ENCODE measurements at regions not wholly inside any gene's neighbourhood (a gene's known extent, or its start where the extent isn't known, plus 50 kb on each side); places are given as distances from the start of the nearest gene placed in this dataset.

DNA sequence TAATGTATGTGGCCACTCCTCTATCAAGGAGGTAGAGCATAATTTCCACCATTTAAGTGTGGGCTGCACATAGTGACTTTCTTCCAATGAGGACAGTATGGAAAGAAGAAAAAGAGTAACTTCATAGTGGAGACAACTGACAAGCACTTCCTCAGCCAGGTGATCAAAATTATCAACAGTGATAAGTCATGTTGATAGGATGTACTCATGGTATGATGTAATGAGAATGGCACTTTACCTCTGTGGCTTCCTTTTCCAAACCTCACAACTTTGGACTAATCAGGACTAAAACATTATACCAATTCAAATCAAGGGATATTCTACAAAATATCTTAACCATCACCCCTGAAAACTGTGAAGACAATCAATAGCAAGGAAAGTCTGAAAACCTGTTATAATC, 302.3 kb upstream of the CITED2 start:
- DNase-seq (ENCODE audit: low spot score): no peak

DNA sequence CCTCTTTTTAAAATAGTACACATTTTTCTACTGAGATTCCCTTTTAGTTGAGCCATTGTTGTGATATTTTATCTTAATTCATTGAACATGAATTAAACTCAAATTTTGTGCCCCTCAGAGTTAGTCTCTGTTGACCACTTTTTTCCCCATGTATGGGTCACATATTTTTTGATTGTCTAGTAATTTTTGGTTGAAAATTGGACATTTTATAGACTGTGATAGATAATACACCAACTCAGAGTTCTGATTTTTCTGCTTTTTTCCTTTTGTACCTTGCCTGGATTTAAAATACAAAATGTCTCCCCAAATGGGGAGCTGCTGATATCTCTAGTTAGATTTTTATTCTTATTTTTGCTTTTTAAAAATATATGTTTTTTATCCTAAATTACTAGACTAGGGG, 291.8 kb upstream of the CITED2 start:
- DNase-seq (ENCODE audit: low spot score): no peak

DNA sequence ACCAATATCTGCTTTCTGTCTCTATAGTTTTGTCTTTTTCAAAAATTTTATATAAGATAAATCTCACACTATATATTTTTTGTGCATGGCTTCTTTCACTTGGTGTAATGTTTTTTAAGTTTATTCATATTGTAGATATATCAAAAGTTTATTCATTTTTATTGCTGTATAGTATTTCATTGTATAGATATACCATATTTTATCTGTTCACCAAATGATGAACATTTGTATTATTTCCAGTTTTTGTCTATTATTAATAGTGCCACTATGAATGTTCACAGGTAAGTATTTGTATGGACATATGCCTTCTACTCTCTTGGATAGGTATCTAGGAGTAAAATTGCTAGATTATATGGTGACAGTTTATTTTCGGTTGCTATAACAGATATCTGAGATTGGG, 289.5 kb upstream of the CITED2 start:
- no peak for DNase-seq (ENCODE audit: low spot score)

DNA sequence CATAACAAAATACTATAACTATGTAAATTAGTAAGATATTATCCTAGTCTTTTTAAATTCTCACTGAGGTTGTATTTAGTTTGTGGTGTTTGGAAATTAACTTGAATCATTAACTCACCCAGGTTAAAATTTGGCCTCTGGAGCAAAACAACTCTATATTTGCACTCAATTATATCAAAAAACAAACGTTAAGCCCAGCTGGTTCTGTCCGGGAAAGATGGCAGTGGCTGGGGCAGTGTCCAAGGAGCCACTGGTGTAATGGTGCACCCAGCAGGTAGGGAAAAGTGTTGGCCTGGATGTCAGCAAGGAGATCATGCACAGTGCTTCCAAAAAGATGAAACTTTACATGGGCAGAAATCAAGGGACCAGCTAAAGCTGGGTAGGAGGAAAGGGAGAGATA, 285.3 kb upstream of the CITED2 start:
- DNase-seq (ENCODE audit: low spot score): no peak

DNA sequence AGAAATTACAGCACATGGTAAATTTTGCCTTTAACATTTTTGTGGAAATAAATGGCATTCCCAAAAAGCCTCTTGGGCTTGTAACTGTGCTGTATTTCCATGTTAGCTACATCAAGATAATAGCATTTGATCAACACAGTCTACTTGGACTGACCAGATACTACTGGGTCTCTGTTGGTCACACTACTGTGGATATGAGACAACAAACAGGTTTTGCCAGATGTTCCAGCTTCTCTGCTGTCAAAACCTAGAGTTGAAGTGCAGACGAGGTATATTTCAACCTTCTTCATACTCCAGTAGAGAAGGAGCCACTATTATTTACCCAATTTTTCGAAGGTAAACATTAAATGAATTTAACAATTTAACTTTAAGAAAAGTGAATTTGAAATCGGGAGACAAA, 284.7 kb upstream of the CITED2 start:
- DNase-seq (ENCODE audit: low spot score): no peak

DNA sequence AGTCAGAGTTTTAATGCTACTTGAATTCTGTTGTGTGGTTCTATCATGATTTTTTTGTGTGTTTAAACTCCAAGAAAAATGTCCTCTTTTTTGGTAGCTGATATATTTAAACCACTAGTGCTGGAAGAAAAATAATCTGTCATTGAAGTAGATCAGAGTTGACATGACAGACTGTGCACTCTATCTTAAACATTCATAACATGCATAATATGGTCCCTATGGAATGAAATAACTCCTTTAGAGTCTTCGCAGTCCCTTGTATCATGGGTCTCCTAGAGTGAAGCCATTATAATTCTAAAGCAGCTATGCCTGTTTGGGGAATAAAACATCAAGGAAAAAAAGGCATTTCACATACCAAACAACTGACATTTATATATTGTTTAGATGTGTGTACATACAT, 282.7 kb upstream of the CITED2 start:
- DNase-seq (ENCODE audit: low spot score): no peak

DNA sequence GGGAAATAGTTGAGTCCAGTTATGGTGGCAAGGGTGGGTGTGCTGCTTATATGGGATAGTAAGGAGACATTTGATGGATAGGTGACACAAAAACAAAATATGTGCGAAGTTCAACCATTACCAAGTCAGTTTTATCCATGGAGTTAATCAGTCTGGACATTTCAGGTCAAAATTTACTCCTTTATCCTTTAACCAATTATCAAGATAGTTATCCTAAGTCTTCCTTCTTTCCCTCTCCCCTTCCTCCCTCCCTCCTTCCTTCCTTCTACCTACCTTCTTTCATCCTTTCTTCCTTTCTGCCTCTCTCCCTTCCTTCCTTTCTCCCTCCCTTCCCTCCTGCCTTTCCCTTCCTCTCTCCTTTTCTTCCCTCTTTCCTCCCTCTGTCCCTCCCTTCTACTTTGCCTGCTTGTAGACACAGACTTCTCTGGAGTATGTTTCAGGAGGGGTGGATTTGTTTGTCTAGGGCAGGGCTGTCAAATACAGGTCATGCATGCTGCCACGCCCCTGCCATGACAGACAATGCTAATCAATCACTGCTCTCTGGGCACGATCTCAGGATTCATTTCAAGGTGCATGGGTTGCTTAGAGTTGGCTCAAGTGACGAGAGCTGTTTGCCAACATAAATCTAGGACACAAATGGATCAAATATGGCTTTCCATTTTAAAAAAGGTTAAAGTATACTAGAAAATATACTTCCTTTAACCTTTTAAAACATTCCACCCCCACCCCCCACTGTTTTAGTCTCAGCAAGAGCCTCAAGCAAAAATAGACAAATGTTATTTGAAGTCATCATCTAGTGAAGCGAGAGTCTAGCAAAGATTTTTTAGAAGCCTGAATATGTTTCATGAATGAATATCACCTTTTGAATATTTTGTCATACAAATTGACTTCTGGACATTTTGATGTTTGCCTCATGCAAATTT, 281.6 kb upstream of the CITED2 start:
- no peak for DNase-seq (ENCODE audit: low spot score)

DNA sequence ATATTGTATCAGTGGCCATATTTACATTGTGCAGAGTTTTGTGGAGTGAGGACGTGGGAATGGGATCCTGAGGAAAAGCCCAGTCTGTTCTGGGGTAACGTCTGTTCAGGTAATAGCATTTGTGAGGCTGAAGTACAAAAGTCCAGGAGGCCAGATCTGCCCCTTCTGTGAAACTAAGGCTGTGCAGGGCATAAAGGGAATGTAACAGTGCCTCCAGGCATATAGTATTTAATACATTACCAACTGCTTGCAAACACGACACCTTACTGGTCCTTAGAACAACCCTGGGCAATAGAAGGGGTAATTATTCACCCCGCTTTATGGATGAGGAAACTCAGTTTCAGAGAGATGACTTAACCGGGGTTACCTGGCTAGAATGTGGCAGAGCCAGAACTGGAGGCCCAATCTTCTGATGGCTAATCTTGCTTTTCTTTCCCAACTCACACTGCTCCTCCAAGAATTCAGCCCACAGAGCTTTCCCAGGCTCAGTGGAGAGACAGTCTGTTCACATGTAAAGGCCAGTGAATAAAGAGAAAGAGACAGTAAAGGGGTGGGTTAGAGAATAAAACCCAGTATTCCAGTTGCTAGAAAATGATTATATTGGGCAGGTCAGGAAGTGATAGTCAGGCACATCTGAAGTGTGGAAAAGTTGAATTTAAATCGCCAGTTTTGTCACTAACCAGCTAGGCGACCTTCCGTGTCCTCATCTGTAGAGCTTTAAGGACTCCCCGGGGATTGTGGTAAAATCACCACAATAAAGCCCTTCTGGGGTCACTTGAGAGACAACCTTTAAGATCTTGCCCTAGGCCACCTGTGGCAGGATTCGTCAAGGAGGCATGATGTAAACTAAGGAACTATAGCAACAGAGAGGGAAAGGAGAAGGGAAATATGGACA, 280.7 kb upstream of the CITED2 start:
- no peak for DNase-seq (ENCODE audit: low spot score)

DNA sequence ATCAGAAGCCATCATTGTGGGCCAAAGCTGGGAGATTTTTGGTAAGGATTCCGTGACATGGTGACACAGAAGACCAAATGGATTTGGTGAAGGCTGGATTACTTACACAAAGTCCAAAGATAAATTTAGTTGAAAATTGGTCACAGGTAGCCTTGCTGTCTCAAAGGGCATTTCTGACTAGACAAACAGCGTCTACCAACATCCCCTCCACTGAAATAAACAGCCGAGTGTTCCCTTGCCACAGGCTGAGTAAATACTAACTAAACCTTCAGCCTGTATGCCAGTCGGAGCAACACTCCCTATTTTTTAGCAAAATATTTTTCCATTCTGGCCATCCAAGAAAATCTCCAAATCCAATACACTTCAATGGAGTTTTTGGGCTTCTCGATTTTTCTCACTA, 279.9 kb upstream of the CITED2 start:
- no peak for DNase-seq (ENCODE audit: low spot score)

DNA sequence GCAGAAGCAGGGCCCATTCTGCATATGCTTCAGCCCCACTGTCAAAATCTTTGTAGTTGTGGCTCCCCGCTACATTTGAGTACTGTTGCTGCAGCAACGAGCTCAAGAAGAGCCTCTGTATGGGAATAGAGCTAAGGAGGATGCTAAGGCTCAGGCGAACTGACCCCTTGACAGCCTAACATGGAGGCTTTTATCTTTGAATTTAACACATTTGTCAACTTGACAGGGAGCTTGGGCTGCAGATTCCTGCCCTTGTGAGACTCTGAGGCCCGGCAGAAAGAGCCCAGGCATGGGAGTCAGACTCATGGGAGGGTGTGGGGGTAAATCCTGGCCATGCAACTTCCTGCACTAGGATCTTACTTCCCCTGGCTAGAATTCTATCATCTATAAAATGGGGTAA, 278.7 kb upstream of the CITED2 start:
- no peak for DNase-seq (ENCODE audit: low spot score)

DNA sequence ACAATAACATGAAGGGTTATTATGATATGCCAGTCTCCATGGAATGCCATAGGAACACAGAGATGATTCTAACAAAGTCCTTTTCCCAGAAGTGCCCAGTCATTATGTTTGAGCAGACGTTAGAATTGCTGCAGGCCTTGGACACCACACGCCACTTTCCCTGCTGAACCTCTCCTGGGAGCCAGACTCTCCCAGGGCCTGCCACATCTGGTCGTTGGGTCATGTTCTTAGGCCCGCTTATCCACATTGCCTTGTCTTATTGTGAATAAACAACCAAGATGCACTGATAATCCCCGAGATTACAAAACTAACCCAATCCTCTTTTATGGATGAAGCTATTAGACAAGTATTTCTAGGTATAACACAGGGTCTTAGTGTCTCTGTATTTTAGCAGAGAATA, 276.5 kb upstream of the CITED2 start:
- DNase-seq (ENCODE audit: low spot score): no peak

DNA sequence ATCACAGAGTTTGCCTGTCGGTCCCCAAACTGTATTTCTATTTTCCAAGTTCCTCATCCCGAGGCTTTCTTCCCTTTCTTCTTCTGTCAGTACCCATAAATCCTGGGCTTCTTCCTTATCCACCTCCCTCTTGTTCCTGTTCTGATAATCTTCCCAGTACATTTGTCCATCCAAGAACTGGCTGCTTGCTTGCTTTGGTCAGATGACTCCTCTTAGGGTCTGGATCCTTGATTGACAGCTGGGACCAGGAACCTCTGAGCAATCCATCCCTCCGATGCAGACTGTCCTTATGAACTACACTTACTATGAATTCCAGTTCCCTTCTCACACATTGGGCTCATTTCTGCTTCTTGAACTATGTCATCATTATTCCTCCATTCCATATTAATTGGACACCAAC, 275.3 kb upstream of the CITED2 start:
- DNase-seq (ENCODE audit: low spot score): no peak

DNA sequence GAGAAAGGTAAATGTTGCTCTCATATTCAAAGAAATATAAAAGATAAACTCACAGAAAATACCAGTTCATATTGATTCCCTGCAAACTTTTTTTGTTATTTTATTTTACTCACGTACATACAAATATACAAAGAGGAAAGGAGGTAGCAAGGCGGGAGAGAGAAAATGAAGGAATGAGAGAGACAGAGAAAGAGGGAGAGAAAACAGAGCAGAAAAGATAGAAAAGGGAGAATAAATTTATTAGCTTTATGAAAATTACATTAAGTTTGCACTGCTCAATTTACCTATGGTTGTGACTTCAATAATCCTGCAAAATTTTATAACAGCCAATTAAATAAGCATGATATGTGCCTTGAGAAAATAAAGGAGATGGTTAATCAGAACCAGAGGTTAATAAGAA, 274.7 kb upstream of the CITED2 start:
- DNase-seq (ENCODE audit: low spot score): no peak

DNA sequence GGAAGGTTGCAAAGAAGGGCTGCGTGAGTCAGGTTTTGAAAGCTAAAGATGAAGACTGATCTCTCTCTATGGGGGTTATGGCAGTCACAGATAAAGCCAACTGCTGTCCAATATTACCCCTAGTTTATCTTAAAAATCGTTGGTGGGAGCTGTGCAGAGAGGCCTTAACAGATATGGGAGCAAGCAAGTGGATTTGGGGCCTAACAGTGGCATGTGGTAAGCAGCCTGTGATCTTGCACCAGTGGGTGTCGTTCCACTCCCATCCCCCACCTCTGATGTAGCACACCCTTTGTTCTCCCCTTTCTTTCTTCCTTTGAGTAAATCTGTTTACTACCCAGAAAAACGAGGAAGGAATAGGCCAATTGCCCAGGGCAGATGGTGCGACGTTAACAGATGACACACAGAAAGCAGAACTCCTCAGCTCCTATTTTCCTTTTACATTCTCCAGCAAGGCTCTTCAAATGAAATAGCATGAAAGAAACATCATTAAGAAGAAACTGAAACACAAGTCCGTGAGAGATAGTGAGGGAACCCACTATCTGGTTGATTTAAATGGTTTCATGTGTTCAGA, 274.1 kb upstream of the CITED2 start:
- peak; percentile 50 for DNase-seq (ENCODE audit: low spot score)

DNA sequence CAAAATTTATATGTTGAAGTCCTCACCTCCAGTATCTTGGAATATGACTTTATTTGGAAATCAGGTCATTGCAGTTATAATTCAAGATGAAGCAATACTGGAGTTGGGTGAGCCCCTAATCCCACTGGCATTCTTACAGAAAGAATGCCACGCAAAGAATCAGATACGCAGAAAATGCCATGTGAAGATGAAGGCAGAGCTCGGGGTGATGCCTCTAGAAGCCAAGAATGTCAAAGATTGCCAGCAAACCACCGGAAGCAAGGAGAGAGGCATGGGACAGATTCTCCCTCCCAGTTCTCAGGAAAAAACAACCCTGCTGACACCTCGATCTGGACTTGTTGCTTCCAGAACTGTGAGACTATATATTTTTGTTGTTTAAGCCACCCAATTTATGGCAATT, 273.4 kb upstream of the CITED2 start:
- no peak for DNase-seq (ENCODE audit: low spot score)

DNA sequence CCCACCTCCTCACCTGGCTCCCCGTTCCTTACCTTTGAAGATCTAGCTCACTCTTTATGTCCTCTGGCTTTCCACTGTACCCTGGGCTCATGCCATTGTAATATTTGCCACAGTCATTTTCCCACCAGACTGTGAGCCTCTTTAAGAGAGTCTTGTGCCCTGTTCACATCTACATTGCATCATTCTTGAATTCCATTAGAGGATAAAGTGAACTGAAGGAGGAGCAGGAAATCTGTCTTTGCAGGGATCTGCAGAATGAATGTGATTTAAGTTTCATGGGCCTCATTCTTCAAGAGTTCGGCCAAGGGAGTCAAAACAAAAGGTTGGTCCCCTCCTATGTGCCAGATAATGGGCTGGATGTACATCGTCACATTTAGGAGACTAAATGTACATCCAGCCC, 272.6 kb upstream of the CITED2 start:
- no peak for DNase-seq (ENCODE audit: low spot score)

DNA sequence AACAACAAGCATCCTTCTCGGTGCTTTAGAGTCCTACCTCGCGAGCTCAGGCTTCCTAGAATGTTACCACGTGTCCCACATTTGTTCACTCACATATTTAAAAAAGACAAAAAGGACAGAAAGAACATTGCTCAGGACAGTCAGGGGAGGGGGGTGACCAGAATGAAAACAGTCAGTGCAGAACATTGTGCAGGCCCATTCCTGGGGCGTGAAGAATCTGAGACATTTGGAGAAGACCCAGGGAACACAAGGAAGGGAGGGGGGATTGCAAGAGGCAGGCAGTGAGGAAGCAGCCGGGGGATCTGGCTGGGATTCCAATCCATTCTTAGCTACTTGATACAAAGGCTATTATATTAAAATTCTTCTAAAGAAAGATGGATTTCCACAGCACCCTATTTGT, 270.4 kb upstream of the CITED2 start:
- no peak for DNase-seq (ENCODE audit: low spot score)

DNA sequence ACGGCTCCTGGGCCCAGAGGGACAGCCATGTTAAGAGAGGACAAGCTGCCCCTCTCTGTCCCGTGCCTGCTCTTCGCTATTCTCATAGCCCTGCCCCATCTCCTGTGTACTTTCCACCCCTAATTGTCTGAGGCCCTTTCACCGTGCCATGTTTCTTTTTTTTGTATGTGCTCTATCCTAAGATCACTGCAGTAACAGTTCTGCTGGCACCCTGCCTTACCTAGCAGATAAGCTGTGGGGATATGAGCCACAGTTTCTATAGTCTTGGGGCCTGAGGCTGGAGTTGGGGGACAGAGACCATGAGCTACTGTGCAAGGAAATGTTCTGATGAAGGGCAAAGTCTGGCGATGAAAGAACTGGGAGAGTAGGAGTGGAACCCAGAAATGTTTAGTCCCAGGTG, 269.5 kb upstream of the CITED2 start:
- no peak for DNase-seq (ENCODE audit: low spot score)

DNA sequence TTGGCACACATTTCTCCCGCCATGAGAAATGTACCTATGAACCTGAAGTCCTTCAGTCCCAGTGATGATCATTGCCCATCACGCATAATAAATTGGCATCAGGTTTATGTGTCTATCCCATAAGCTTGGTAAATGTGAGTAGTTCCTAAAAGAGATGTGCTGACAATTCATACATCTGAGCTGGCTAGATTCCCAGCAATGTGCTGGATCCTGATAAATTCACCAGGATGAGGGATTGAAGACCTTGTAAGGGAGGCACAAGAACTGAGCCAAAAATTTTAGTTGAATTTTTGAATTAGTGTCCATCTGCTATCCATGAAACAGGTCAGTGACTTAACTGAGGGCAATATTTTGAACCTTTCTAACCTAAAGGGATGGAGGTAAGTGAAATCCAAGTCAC, 267.9 kb upstream of the CITED2 start:
- DNase-seq (ENCODE audit: low spot score): no peak

DNA sequence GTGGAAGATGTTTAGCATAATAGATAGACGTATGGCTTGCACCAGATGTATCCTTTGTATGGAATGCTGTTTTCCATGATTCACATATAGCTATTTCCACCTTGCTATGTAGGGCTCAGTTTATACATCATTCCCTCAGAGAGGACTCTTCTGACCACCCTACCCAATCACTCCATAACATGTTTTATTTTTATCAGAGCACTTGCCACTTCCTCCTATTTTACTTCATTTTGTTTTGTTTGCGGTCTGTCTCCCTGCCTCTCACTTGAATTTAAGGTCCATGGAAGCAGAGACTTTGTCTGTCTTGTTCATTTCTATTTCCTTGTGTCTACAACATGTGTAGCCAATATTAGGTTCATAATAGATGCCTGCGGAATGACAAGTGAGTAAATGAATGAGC, 266.9 kb upstream of the CITED2 start:
- no peak for DNase-seq (ENCODE audit: low spot score)

DNA sequence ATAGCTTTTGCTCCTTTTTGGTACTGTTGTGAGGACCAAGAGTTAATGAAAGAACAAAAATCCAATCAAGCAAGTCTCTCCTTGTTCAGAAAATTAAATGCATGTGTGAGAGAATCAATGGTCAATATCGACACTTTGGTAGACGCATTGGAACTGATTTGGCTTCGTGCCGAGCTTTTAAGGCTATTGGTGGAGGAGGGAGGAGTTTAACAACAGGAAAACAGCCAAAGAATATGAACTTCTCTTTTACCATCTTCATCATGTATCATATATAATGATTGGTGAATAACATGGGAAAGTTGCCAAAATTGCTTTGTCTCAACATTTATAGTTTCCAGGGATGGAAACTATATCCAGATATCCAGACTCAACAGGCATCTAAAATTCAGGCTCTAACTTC, 266.5 kb upstream of the CITED2 start:
- DNase-seq (ENCODE audit: low spot score): peak; percentile 26

DNA sequence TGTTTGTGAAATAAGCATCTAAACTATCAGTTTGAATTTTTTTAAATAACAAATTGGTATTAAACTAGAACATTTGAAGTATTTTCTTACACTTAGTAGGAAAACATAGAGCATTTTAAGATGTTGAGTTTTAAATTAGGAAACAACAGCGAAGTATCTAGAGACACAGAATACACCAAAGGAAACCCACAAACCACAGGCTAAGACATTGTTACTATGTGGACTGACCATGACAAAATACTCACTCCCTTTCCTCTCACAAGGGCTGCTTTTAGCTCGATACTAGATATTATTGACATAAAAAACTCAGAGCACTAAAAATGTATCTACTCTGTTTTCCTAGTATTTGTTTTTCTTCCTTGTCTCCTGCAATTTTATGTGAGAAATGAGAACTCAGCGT, 266.0 kb upstream of the CITED2 start:
- DNase-seq (ENCODE audit: low spot score): no peak

DNA sequence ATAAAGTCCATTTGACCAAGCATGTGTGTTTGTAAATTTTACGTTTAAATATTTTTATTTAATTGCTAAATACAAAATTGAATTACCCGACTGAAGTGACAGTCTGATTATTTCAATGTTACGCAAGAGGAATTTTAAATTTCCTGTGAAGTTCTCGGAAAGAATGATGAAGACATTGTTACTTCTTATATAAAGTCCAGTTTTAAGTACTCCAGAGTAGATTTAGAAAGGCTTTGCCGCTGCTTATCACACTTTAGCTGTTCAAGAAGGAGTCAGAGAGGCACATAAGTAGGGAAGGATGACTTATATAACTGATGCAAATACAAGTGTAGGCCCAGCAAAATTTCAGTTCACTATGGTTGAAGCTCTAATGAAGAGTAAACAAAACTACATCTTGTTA, 265.1 kb upstream of the CITED2 start:
- DNase-seq (ENCODE audit: low spot score): no peak

Measured in hematopoietic multipotent progenitor cell treated with erythropoietin and hydrocortisone succinate and interleukin-3 and kit ligand, for 17 days (in vitro differentiated cells).